ENCODE measurements at regions not wholly inside any gene's neighbourhood (a gene's known extent, or its start where the extent isn't known, plus 50 kb on each side); places are given as distances from the start of the nearest gene placed in this dataset.

DNA sequence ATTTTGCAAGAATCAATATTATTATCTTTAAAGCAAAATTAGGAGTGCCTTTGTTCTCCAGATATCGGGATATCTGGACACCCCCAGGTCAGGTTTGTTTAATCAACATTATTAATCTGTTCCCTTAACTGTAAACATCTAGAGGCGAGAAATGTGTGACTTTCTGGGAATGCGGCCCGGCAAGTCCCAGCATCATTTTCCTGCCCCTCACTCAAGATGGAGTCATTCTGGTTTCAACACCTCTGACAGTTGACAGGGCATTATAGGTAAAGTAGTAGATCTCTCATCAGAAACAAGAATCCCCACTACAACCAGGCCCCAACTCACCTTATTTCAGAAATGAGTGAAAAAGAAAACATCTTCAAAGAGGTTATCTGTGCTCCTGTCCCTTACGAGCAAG, 331.6 kb upstream of the ZFP42 start:
- TF ChIP-seq, protein P1, sequence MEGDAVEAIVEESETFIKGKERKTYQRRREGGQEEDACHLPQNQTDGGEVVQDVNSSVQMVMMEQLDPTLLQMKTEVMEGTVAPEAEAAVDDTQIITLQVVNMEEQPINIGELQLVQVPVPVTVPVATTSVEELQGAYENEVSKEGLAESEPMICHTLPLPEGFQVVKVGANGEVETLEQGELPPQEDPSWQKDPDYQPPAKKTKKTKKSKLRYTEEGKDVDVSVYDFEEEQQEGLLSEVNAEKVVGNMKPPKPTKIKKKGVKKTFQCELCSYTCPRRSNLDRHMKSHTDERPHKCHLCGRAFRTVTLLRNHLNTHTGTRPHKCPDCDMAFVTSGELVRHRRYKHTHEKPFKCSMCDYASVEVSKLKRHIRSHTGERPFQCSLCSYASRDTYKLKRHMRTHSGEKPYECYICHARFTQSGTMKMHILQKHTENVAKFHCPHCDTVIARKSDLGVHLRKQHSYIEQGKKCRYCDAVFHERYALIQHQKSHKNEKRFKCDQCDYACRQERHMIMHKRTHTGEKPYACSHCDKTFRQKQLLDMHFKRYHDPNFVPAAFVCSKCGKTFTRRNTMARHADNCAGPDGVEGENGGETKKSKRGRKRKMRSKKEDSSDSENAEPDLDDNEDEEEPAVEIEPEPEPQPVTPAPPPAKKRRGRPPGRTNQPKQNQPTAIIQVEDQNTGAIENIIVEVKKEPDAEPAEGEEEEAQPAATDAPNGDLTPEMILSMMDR (IDR thresholded peaks at IDR 0.05; ENCODE audit: insufficient read depth, low read length, poor library complexity, severe bottlenecking), result no peak
- TF ChIP-seq EZH2phosphoT487 (conservative IDR thresholded peaks at IDR 0.05; ENCODE audit: low read length), result no peak

All from SU-DHL-6 (cell line).